ENCODE measurements at regions not wholly inside any gene's neighbourhood (a gene's known extent, or its start where the extent isn't known, plus 50 kb on each side); places are given as distances from the start of the nearest gene placed in this dataset.

DNA sequence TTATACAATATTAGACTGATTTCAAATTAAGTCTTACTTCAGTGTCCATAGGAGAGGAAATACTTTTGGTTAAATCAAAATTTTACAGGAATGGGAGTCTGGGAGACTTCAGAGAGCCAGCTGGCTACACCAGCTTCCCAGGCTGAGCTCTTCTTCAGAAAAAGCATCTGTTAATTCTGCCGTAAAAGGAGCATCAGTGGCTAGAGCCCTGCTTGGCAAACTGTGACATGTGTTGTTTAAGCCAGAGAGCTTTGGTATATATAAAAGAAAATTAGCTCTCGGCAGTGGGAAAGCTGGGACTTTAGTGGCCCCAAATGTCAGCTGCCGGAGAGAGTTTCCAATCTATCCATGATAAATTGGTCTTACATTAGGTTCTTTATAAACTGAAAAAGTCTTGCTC is 378.8 kb upstream of the TUSC1 start:
- TF ChIP-seq POLR2A (IDR thresholded peaks at IDR 0.05) = no peak
- TF ChIP-seq, protein P1, sequence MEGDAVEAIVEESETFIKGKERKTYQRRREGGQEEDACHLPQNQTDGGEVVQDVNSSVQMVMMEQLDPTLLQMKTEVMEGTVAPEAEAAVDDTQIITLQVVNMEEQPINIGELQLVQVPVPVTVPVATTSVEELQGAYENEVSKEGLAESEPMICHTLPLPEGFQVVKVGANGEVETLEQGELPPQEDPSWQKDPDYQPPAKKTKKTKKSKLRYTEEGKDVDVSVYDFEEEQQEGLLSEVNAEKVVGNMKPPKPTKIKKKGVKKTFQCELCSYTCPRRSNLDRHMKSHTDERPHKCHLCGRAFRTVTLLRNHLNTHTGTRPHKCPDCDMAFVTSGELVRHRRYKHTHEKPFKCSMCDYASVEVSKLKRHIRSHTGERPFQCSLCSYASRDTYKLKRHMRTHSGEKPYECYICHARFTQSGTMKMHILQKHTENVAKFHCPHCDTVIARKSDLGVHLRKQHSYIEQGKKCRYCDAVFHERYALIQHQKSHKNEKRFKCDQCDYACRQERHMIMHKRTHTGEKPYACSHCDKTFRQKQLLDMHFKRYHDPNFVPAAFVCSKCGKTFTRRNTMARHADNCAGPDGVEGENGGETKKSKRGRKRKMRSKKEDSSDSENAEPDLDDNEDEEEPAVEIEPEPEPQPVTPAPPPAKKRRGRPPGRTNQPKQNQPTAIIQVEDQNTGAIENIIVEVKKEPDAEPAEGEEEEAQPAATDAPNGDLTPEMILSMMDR (IDR thresholded peaks at IDR 0.05) = no peak
